ENCODE measurements at regions not wholly inside any gene's neighbourhood (a gene's known extent, or its start where the extent isn't known, plus 50 kb on each side); places are given as distances from the start of the nearest gene placed in this dataset.

- Histone ChIP-seq H4K20me1 (ENCODE audit: control insufficient read depth, insufficient read depth, insufficient read length) (no peaks in the 10 kb centered on the region), H2BK120ac (ENCODE audit: low read depth, low read length, poor library complexity, severe bottlenecking) (no peak overlapping the region), H4K5ac (ENCODE audit: insufficient read length, low read depth, low read length) (no peak overlapping the region), H3K9ac (ENCODE audit: extremely low read depth, insufficient read length, low read length) (no peak overlapping the region), H2BK20ac (ENCODE audit: low read depth, low read length, poor library complexity, severe bottlenecking) (no peak overlapping the region), H3K27me3 (ENCODE audit: insufficient read depth, low read length) (no peaks in the 10 kb centered on the region), H3K23me2 (ENCODE audit: insufficient read length, low read depth, low read length, poor library complexity, severe bottlenecking) (no peaks in the 10 kb centered on the region), H3K27ac (ENCODE audit: insufficient read length, low read depth, low read length) (no peak overlapping the region), H3K79me1 (ENCODE audit: insufficient read depth, low read depth, low read length, poor library complexity, severe bottlenecking) (no peaks in the 10 kb centered on the region), H3K14ac (ENCODE audit: insufficient read depth, low read length) (no peak overlapping the region), H3K4ac (ENCODE audit: low read depth, low read length) (no peak overlapping the region), H3K56ac (ENCODE audit: insufficient read length, low read depth, low read length) (no peak overlapping the region), H2BK15ac (ENCODE audit: low read depth, low read length) (no peak overlapping the region), H2AK5ac (ENCODE audit: insufficient read length, low read length) (no peak overlapping the region), H3K9me3 (ENCODE audit: control insufficient read depth, low read depth, low read length) (no peaks in the 10 kb centered on the region), H3K4me2 (ENCODE audit: insufficient read depth, insufficient read length, low read length) (no peak overlapping the region), H3K4me1 (ENCODE audit: insufficient read depth, low read length) (peaks cover 10% of the 10 kb centered on the region), H3T11ph (ENCODE audit: low read length) (no peak overlapping the region), H3K23ac (ENCODE audit: insufficient read length, low read depth, low read length) (no peak overlapping the region), H3K18ac (ENCODE audit: insufficient read length, low read depth, low read length) (no peak overlapping the region), H4K91ac (ENCODE audit: insufficient read length, low read depth, low read length) (no peak overlapping the region), H2BK5ac (ENCODE audit: insufficient read length, low read length) (no peak overlapping the region), H3K79me2 (ENCODE audit: insufficient read depth, low read length) (no peaks in the 10 kb centered on the region), H2AFZ (ENCODE audit: low read length) (no peak overlapping the region), H4K8ac (replicated peaks; ENCODE audit: insufficient read length, low read depth, low read length) (no peak overlapping the region), H2BK12ac (ENCODE audit: insufficient read length, low read depth, low read length) (no peak overlapping the region)
- TF ChIP-seq CTCF (conservative IDR thresholded peaks at IDR 0.05), result no peak
- Mint-ChIP-seq H3K4me1 (peaks cover 54 to 56% of the 10 kb centered on the region in 2 experiments), H3K27ac (no peak overlapping the region; a peak in 1 of 7 replicates), H3K36me3 (ENCODE audit: insufficient read depth in 1 of 3, low read depth in 3 of 3) (peaks cover 0 to 4% (median 0%) of the 10 kb centered on the region in 3 experiments; a peak in 3 of 7 replicates), H3K9me3 (peaks cover 0 to 5% of the 10 kb centered on the region in 2 experiments; a peak in 3 of 5 replicates), H3K27me3 (ENCODE audit: low read depth) (peaks cover 10% of the 10 kb centered on the region), H3K4me3 (no peak overlapping the region)
- DNase-seq, result no peak
Observed at GRCh38 chr2:204280262-204280668, 265.0 kb upstream of the PARD3B start.

Data from H9 (cell line).